GM12878 (cell line): ENCODE measurements at regions not wholly inside any gene's neighbourhood (a gene's known extent, or its start where the extent isn't known, plus 50 kb on each side); places are given as distances from the start of the nearest gene placed in this dataset.

Source experiments
- ATAC-seq: fragments of 200-7000 bp; cut with Tn5 transposase; 3 replicates; pipeline ENCODE4 v1.9.1; 2020; ENCODE audit warnings: mild to moderate bottlenecking, moderate library complexity
- BruUV-seq: library from RNA; stranded (reverse); fragments of 400-500 nt; replicated peaks from 2 replicates; lab custom pipeline; 2021; lab: Mats Ljungman, UMichigan
- CTCF ChIA-PET: fragments of 300-600 bp; sonication (Branson Sonifier 250); formaldehyde crosslinking; extraction: SDS; loops from one replicate; lab custom pipeline; 2021; ENCODE audit warnings: inconsistent platforms; lab: Yijun Ruan, JAX
- POLR2A ChIA-PET: fragments of 350-600 bp; formaldehyde crosslinking; extraction: SDS; loops from one replicate; lab custom pipeline; 2021; ENCODE audit warnings: inconsistent platforms; lab: Charles Lee
- RAD21 ChIA-PET: fragments of 300-600 bp; sonication (Branson Sonifier 250); formaldehyde crosslinking; loops from one replicate; lab custom pipeline; 2023; ENCODE audit warnings: antibody characterized with exemption; ENCODE audit not compliant: unreplicated experiment; lab: Charles Lee
- SMC1A ChIA-PET: fragments of 300-600 bp; sonication (Branson Sonifier 250); formaldehyde crosslinking; loops from one replicate; lab custom pipeline; 2023; ENCODE audit not compliant: unreplicated experiment, uncharacterized antibody; lab: Charles Lee
- DNase-seq: peaks from one replicate; pipeline ENCODE4 v3.0.0-alpha.2; 2011; ENCODE audit warnings: low read depth, low spot score
- FAIRE-seq: peaks from 3 replicates; lab custom pipeline; 2011; peaks lifted over from hg19 to GRCh38; lab: Jason Lieb, UNC
- H2AFZ ChIP-seq: 2 replicates; pipeline ENCODE4 v1.6.0; 2011; ENCODE audit warnings: low read depth, low read length, control low read depth; ENCODE audit not compliant: control insufficient read depth
- H3K27ac ChIP-seq: 2 replicates; pipeline ENCODE4 v1.5.1; 2011; ENCODE audit warnings: control low read depth; ENCODE audit not compliant: control insufficient read depth, insufficient read depth
- H3K27me3 ChIP-seq, 2 experiments: replicated peaks in 1 of 2; 2 replicates each; pipeline versions ENCODE4 v1.6.0 to v1.6.1; 2011; ENCODE audit warnings: low read length in 1 of 2; ENCODE audit not compliant: control insufficient read depth in 2 of 2, insufficient read depth in 2 of 2
- H3K36me3 ChIP-seq, 2 experiments: 2 replicates each; pipeline ENCODE4 v1.5.1; 2011; ENCODE audit warnings: low read length in 1 of 2; ENCODE audit not compliant: control insufficient read depth in 2 of 2, insufficient read depth in 2 of 2
- H3K4me1 ChIP-seq: 2 replicates; pipeline ENCODE4 v1.6.1; 2011; ENCODE audit warnings: mild to moderate bottlenecking, low read length, moderate library complexity, mixed read lengths; ENCODE audit not compliant: control insufficient read depth, insufficient read depth
- H3K4me2 ChIP-seq: 2 replicates; pipeline ENCODE4 v1.6.0; 2011; ENCODE audit warnings: control low read depth; ENCODE audit not compliant: control insufficient read depth, insufficient read depth
- H3K4me3 ChIP-seq: fragments of 200-600 bp; sonication (generic); 2 replicates; pipeline ENCODE4 v1.5.1; 2016
- H3K79me2 ChIP-seq: 2 replicates; pipeline ENCODE4 v1.6.0; 2011; ENCODE audit warnings: low read length; ENCODE audit not compliant: control insufficient read depth, insufficient read depth
- H3K9ac ChIP-seq: 2 replicates; pipeline ENCODE4 v1.8.0; 2011; ENCODE audit warnings: low read length, control low read depth, mixed read lengths; ENCODE audit not compliant: control insufficient read depth, insufficient read depth
- H3K9me3 ChIP-seq: replicated peaks from 3 replicates; pipeline ENCODE4 v1.5.1; 2011; ENCODE audit warnings: mild to moderate bottlenecking, low read length; ENCODE audit not compliant: control insufficient read depth, insufficient read depth
- H4K20me1 ChIP-seq: 2 replicates; pipeline ENCODE4 v1.6.0; 2011; ENCODE audit not compliant: control insufficient read depth, insufficient read depth
- ATF2 ChIP-seq: IDR thresholded peaks from 2 replicates; pipeline ENCODE4 v1.6.1; 2012; ENCODE audit warnings: low read length, inconsistent platforms
- BCL11A ChIP-seq: IDR thresholded peaks from 2 replicates; pipeline ENCODE4 v1.6.1; 2011; ENCODE audit warnings: low read depth, low read length
- CEBPZ ChIP-seq: fragments of 150-350 bp; IDR thresholded peaks from 2 replicates; pipeline ENCODE4 v1.6.1; 2016; ENCODE audit warnings: low read depth, low read length
- DPF2 ChIP-seq: fragments of 450-650 bp; IDR thresholded peaks from 2 replicates; pipeline ENCODE4 v1.6.1; 2017; ENCODE audit warnings: mild to moderate bottlenecking
- HDAC2 ChIP-seq: fragments of 200-600 bp; sonication (generic); IDR thresholded peaks from 2 replicates; pipeline ENCODE4 v1.6.1; 2017
- POLR2A ChIP-seq: IDR thresholded peaks from 2 replicates; pipeline ENCODE4 v1.6.1; 2011; ENCODE audit warnings: low read depth, mild to moderate bottlenecking, low read length
- STAT3 ChIP-seq: IDR thresholded peaks from 2 replicates; pipeline ENCODE4 v1.6.1; 2011; ENCODE audit warnings: low read depth, low read length, improper control_type of control experiment
- ZSCAN29 ChIP-seq: fragments of 450-650 bp; IDR thresholded peaks from 2 replicates; pipeline ENCODE4 v1.6.1; 2017; ENCODE audit warnings: mild to moderate bottlenecking, moderate library complexity
- in situ Hi-C: fragments of 300-500 bp; cut with MboI; formaldehyde crosslinking; loops from 9 replicates; pipeline ENCODE4 v1.14.3; 2018; ENCODE audit warnings: mixed read lengths
- intact Hi-C: fragments of 100-400 bp; cut with micrococcal nuclease; formaldehyde crosslinking; loops from one replicate; pipeline ENCODE4 v1.14.2; 2022; ENCODE audit not compliant: unreplicated experiment

- SMC1A ChIA-PET: interaction anchor here (1.1 kb wide), 1 partner anchor 193 kb away, joined by 3 read pairs; no protein-coding TSS in a partner anchor
- Histone ChIP-seq H3K9ac (no peak overlapping the region), H3K4me2 (no peak overlapping the region), H4K20me1 (no peaks in the 10 kb centered on the region), H3K4me1 (no peaks in the 10 kb centered on the region), H3K36me3 (no peaks in the 10 kb centered on the region), H3K4me3 (no peak overlapping the region), H2AFZ (no peak overlapping the region), H3K79me2 (no peaks in the 10 kb centered on the region), H3K27me3 (no peaks in the 10 kb centered on the region), H3K27ac (no peak overlapping the region), H3K9me3 (peaks cover 2% of the 10 kb centered on the region; the same call in 2 of the 3 replicates)
- POLR2A ChIA-PET: interaction anchor here (0.7 kb wide), 1 partner anchor 71 kb away, joined by 7 read pairs; no protein-coding TSS in a partner anchor
- no TSS peak for BruUV-seq
- intact Hi-C loops (loop anchor here (10.0 kb wide), 1 partner anchor 215 kb away; no protein-coding TSS in a partner anchor), in situ Hi-C loops (no loop called here)
- ATAC-seq (no peak), DNase-seq (no peak), FAIRE-seq (no peak)
- TF ChIP-seq ATF2: no peak
- TF ChIP-seq STAT3: no peak
- no peak for TF ChIP-seq POLR2A
- no peak for TF ChIP-seq CEBPZ
- TF ChIP-seq BCL11A: no peak
- no peak for TF ChIP-seq ZSCAN29
- TF ChIP-seq DPF2: no peak
- TF ChIP-seq HDAC2: no peak
- RAD21 ChIA-PET: no interaction called here
- CTCF ChIA-PET: interaction anchor here (0.8 to 1.3 kb wide), 2 partner anchors 14 to 22 kb away, joined by 3 to 4 read pairs; no protein-coding TSS in a partner anchor
Measured at GRCh38 chr1:177770096-177770495, 199.8 kb downstream of the SEC16B start.
